Epithelial cell of esophagus (primary cell): ENCODE measurements at regions not wholly inside any gene's neighbourhood (a gene's known extent, or its start where the extent isn't known, plus 50 kb on each side); places are given as distances from the start of the nearest gene placed in this dataset.

Experiments
- DNase-seq: peaks from one replicate; pipeline ENCODE4 v3.0.0; 2010; ENCODE audit warnings: low read depth
- H3K4me3 ChIP-seq: 2 replicates; pipeline ENCODE4 v1.5.1; 2011; ENCODE audit warnings: mild to moderate bottlenecking, low read length, control low read depth
- TF ChIP-seq, protein P1 (sequence below): IDR thresholded peaks from 2 replicates; pipeline ENCODE4 v1.5.1; 2011; ENCODE audit warnings: low read depth, mild to moderate bottlenecking, low read length, control low read depth, inconsistent platforms; ENCODE audit not compliant: insufficient read depth; ENCODE audit errors: missing control alignments

DNA sequence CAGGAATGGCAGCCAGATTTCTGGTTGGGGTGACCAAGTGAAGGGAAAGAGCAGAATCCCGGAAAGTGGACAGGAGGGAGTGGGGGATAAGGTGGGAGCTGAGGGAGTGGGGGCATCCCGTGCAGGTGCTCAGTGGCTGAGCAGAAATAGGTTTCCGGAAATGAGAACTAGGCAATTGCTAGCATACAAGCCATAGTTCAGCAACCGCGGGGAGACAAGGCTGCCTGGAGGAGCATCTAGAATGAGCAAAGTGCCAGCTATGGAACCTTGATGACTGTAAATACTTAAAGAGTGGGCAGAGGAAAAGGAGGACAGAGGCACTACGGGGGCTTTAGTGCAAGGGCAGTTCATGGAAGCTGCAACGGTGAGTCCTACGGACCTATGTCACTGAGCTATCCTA, 220.2 kb downstream of the BCL11A start:
- DNase-seq, result no peak
- H3K4me3 ChIP-seq, result no peak overlapping the region
- TF ChIP-seq, protein P1, sequence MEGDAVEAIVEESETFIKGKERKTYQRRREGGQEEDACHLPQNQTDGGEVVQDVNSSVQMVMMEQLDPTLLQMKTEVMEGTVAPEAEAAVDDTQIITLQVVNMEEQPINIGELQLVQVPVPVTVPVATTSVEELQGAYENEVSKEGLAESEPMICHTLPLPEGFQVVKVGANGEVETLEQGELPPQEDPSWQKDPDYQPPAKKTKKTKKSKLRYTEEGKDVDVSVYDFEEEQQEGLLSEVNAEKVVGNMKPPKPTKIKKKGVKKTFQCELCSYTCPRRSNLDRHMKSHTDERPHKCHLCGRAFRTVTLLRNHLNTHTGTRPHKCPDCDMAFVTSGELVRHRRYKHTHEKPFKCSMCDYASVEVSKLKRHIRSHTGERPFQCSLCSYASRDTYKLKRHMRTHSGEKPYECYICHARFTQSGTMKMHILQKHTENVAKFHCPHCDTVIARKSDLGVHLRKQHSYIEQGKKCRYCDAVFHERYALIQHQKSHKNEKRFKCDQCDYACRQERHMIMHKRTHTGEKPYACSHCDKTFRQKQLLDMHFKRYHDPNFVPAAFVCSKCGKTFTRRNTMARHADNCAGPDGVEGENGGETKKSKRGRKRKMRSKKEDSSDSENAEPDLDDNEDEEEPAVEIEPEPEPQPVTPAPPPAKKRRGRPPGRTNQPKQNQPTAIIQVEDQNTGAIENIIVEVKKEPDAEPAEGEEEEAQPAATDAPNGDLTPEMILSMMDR, result no peak

DNA sequence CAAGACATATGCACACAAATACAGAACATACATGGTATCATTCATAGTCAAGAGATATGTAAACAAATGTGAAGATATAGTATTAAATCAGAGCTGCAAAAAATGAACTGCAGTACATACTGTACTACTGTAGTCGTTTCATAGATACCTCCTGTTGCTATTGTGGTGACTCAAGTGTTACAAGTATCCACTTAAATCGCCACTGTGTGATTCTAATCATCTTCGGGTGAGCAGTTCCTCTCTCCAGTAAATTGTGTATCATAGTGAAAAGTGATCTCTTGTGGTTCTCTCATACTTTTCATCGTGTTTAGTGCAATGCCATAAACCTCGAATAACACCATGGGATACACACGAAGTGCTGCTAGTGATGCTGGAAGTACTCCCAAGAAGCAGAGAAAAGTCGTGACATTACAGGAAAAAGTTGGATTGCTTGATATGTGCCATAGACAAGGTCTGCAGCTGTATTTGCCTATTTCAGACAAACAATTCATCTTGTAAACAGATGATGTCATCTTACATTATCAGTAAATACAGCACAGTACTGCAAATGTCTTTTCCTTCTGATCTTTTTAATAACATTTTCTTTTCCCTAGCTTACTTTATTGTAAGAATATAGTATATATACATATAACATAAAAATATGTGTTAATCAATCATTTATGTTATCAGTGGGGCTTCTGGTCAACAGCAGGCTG, 222.2 kb downstream of the BCL11A start:
- TF ChIP-seq, protein P1, result no peak
- peak; percentile 43 for DNase-seq
- no peak overlapping the region for H3K4me3 ChIP-seq

DNA sequence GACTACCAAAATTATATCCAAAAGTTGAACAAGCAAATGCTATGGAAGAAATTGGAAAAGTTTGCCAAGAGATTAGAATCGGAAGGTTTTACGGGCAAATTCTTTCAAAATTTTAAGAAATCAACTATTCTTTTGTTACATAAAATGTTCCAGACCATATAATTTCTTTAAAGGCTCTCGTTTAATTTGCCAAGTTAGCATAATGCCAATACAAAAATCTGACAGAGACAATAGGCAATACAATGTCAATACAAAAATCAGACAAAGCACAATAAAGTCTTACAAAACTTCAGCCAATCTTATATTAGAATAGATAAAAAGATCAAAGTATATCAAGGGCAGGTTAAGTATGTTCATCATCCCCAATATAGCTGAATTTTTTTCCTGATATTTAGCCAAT, 224.2 kb downstream of the BCL11A start:
- TF ChIP-seq, protein P1, result no peak
- H3K4me3 ChIP-seq, result no peak overlapping the region
- DNase-seq, result no peak

DNA sequence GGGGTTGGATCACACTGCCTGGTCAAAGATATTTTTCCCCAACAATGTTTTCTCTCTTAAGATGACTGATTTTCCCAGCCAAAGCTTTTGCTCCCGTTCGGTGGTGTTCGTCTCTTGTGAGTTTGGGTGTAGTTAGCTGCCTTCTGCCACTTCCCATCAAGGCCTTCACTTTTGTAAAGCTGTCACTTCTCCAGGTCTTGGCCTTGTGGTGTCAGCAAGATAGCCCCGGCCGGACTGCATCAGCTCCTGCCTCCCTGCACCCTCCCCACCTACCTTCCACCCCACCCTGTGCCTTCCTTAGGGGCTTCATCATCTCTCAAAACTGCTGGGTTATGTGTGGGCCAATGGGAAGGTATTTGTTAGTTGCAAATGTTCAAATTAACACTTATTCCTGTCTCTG, 228.9 kb downstream of the BCL11A start:
- TF ChIP-seq, protein P1, result no peak
- no peak overlapping the region for H3K4me3 ChIP-seq
- DNase-seq, result no peak

DNA sequence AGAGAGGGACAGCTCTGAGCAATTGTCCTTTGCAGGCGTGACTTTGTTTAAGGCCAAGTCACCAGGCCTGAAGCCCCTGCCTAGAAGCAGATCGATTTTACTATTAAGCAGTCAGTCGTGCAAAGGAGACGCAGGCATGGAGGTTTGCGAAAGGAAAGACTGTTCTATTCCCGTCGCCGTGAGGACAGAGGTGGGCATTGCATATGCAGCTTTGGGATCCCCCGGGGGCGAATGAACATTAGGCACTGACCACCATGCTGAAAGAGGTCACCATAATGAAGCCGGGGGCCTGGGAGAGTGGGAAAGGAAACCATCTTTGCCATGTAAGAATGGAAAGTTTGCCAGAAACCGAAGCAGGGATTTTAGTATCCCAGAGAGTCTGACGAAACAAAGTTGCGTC, 231.6 kb downstream of the BCL11A start:
- no peak overlapping the region for H3K4me3 ChIP-seq
- TF ChIP-seq, protein P1, result no peak
- DNase-seq, result no peak

DNA sequence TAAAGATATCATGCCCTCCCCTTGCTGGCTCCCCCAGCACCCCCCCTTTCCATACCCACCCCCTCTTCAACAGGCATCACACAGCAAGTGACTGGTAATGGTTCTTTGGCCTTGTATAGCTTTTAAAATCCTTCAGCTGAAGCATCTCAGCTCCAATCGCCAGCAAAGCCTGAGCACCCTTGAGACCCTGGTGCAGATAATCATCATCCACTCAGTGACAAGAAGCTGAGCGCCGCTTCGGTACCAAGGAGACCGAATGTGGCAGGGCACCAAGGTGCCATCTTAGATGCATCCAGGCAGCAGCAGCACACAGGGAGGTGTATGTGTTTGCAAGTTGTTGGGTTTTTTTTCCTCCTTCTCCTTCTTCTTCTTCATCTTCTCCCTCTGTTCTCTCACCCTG, 232.7 kb downstream of the BCL11A start:
- no peak overlapping the region for H3K4me3 ChIP-seq
- TF ChIP-seq, protein P1, result no peak
- no peak for DNase-seq

DNA sequence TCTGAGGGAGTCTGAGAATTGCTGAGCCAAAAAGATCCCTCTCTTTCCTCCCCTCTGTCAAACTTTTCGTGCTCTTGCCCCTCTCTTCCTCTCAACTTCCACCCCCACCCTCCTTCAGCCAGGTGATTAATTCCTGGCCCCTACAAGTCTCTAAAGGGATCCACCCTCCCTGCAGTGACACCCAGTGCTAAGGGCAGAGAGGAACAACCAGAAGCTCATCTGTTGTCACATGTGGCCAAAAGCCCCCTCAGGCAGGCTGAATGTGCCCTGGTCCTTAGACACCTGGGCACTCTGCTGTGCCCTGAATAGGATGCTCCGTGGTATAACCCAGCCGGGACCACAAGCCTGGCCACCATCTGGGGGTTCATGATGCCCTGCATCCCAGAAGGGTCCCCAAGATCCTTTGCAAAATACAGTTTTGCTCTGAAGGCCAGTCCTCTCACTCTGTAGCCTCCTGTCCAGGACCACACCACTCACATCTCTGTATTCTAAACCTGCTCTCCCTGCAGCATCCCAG, 234.4 kb downstream of the BCL11A start:
- TF ChIP-seq, protein P1, result no peak
- no peak overlapping the region for H3K4me3 ChIP-seq
- no peak for DNase-seq
